HL-60 (cell line): ENCODE measurements at regions not wholly inside any gene's neighbourhood (a gene's known extent, or its start where the extent isn't known, plus 50 kb on each side); places are given as distances from the start of the nearest gene placed in this dataset.

Source experiments
- CTCF ChIP-seq: IDR thresholded peaks from one replicate; pipeline ENCODE4 v1.5.1; 2011; ENCODE audit warnings: low read length, control low read depth, inconsistent platforms; ENCODE audit not compliant: insufficient read depth
- REST ChIP-seq: IDR thresholded peaks from 2 replicates; pipeline ENCODE4 v1.6.1; 2012; ENCODE audit warnings: low read depth; ENCODE audit not compliant: insufficient replicate concordance
- SPI1 ChIP-seq: IDR thresholded peaks from 2 replicates; pipeline ENCODE4 v1.6.1; 2012; ENCODE audit warnings: low read depth, mild to moderate bottlenecking, borderline replicate concordance

- TF ChIP-seq CTCF = no peak
- no peak for TF ChIP-seq REST
- no peak for TF ChIP-seq SPI1
Observed at GRCh38 chr4:144402176-144402575, 243.8 kb upstream of the HHIP start.
